Neural progenitor cell (in vitro differentiated cells): ENCODE measurements at regions not wholly inside any gene's neighbourhood (a gene's known extent, or its start where the extent isn't known, plus 50 kb on each side); places are given as distances from the start of the nearest gene placed in this dataset.

ENCODE experiments used
- DNase-seq: peaks from one replicate; pipeline ENCODE4 v3.0.0-alpha.2; 2016; ENCODE audit warnings: low spot score
- H2AFZ ChIP-seq: fragments of 200-600 bp; sonication (generic); replicated peaks from 2 replicates; pipeline ENCODE4 v1.6.1; 2016; ENCODE audit warnings: antibody characterized with exemption
- H3F3A ChIP-seq: fragments of 200-600 bp; sonication (generic); 2 replicates; pipeline ENCODE4 v1.6.1; 2016; ENCODE audit warnings: antibody characterized with exemption, low read depth
- H3K27ac ChIP-seq: fragments of 200-600 bp; sonication (generic); 2 replicates; pipeline ENCODE4 v1.5.1; 2016; ENCODE audit warnings: mild to moderate bottlenecking
- H3K27me3 ChIP-seq: fragments of 200-600 bp; sonication (generic); 2 replicates; pipeline ENCODE4 v1.6.1; 2016; ENCODE audit warnings: mild to moderate bottlenecking, moderate library complexity
- H3K36me3 ChIP-seq: fragments of 200-600 bp; sonication (generic); 2 replicates; pipeline ENCODE4 v1.5.1; 2016
- H3K4me1 ChIP-seq: fragments of 200-600 bp; sonication (generic); 2 replicates; pipeline ENCODE4 v1.6.1; 2016; ENCODE audit warnings: mixed run types
- H3K4me2 ChIP-seq: fragments of 200-600 bp; sonication (generic); 2 replicates; pipeline ENCODE4 v1.6.1; 2016
- H3K4me3 ChIP-seq: fragments of 200-600 bp; sonication (generic); 2 replicates; pipeline ENCODE4 v1.5.1; 2016
- H3K79me2 ChIP-seq: fragments of 200-600 bp; sonication (generic); 2 replicates; pipeline ENCODE4 v1.6.1; 2016; ENCODE audit warnings: low read depth
- H3K9ac ChIP-seq: fragments of 200-600 bp; sonication (generic); 2 replicates; pipeline ENCODE4 v1.6.1; 2016
- H3K9me3 ChIP-seq: fragments of 200-600 bp; sonication (generic); 2 replicates; pipeline ENCODE4 v1.5.1; 2016; ENCODE audit warnings: low read depth
- H4K20me1 ChIP-seq: fragments of 200-600 bp; sonication (generic); 2 replicates; pipeline ENCODE4 v1.6.1; 2016; ENCODE audit warnings: low read depth
- H3K27ac Mint-ChIP-seq: 3 replicates; pipeline ENCODE4 v1.8.0; 2021; ENCODE audit warnings: mixed read lengths
- H3K27me3 Mint-ChIP-seq: 2 replicates; pipeline ENCODE4 v1.8.0; 2022; ENCODE audit warnings: low read depth, mild to moderate bottlenecking, inconsistent platforms, moderate library complexity, mixed read lengths; ENCODE audit not compliant: insufficient read depth
- H3K36me3 Mint-ChIP-seq: 3 replicates; pipeline ENCODE4 v1.8.0; 2021; ENCODE audit warnings: mixed read lengths
- H3K4me1 Mint-ChIP-seq: 3 replicates; pipeline ENCODE4 v1.8.0; 2021; ENCODE audit warnings: mixed read lengths
- H3K4me3 Mint-ChIP-seq: 3 replicates; pipeline ENCODE4 v1.8.0; 2021; ENCODE audit warnings: mild to moderate bottlenecking, moderate library complexity, mixed read lengths
- H3K9me3 Mint-ChIP-seq: 3 replicates; pipeline ENCODE4 v1.8.0; 2020; ENCODE audit warnings: mixed read lengths
- EZH2 ChIP-seq: fragments of 200-600 bp; sonication (generic); IDR thresholded peaks from 2 replicates; pipeline ENCODE4 v1.6.1; 2017; ENCODE audit warnings: antibody characterized with exemption, mild to moderate bottlenecking, moderate library complexity
- EZH2phosphoT487 ChIP-seq: fragments of 200-600 bp; sonication (generic); IDR thresholded peaks from 2 replicates; pipeline ENCODE4 v1.6.1; 2017; ENCODE audit warnings: antibody characterized with exemption
- TF ChIP-seq, protein P1 (sequence below): fragments of 200-600 bp; sonication (generic); IDR thresholded peaks from 2 replicates; pipeline ENCODE4 v1.5.1; 2017; ENCODE audit warnings: antibody characterized with exemption, mild to moderate bottlenecking

DNA sequence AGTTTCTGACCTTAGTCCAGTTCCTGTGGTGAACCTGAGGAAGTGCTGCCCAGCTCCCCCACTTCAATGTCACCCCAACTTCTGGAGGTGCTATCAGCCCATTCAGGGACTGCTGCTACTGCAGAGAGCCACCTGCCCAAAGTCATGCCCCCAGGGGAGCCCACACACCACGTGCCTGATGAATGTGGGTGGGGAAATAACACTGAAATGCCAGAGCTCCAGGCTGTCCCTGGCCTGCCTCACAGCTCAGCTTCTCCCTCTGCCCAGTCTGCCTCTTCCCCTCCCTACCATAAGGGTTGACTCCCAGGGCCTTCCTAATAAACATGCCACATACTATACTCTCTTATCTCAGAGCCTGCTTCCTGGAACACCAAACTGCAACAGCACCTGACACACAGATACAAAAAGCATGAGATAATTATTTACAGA is 276.4 kb upstream of the MOCS1 start:
- no peaks in the 10 kb centered on the region for H3K79me2 ChIP-seq
- H3K36me3 Mint-ChIP-seq: no peaks in the 10 kb centered on the region
- peak overlapping the region; percentile 68 for H2AFZ ChIP-seq
- H3K9me3 Mint-ChIP-seq: no peaks in the 10 kb centered on the region
- no peak overlapping the region for H3K27ac Mint-ChIP-seq
- H3K9me3 ChIP-seq: no peaks in the 10 kb centered on the region
- no peaks in the 10 kb centered on the region for H3K4me1 ChIP-seq
- peaks cover 4% of the 10 kb centered on the region for H3F3A ChIP-seq
- no peak for DNase-seq
- H3K27me3 ChIP-seq: no peaks in the 10 kb centered on the region
- H3K4me3 ChIP-seq: no peak overlapping the region
- H3K27ac ChIP-seq: no peak overlapping the region
- H3K4me3 Mint-ChIP-seq: no peak overlapping the region
- TF ChIP-seq, protein P1, sequence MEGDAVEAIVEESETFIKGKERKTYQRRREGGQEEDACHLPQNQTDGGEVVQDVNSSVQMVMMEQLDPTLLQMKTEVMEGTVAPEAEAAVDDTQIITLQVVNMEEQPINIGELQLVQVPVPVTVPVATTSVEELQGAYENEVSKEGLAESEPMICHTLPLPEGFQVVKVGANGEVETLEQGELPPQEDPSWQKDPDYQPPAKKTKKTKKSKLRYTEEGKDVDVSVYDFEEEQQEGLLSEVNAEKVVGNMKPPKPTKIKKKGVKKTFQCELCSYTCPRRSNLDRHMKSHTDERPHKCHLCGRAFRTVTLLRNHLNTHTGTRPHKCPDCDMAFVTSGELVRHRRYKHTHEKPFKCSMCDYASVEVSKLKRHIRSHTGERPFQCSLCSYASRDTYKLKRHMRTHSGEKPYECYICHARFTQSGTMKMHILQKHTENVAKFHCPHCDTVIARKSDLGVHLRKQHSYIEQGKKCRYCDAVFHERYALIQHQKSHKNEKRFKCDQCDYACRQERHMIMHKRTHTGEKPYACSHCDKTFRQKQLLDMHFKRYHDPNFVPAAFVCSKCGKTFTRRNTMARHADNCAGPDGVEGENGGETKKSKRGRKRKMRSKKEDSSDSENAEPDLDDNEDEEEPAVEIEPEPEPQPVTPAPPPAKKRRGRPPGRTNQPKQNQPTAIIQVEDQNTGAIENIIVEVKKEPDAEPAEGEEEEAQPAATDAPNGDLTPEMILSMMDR: no peak
- TF ChIP-seq EZH2phosphoT487 (no peak), EZH2 (no peak)
- H3K4me1 Mint-ChIP-seq: no peaks in the 10 kb centered on the region
- peaks cover 10% of the 10 kb centered on the region for H3K27me3 Mint-ChIP-seq
- no peak overlapping the region for H3K9ac ChIP-seq
- no peaks in the 10 kb centered on the region for H4K20me1 ChIP-seq
- H3K36me3 ChIP-seq: no peaks in the 10 kb centered on the region
- no peak overlapping the region for H3K4me2 ChIP-seq

- Mint-ChIP-seq H3K36me3 (no peaks in the 10 kb centered on the region), H3K4me3 (no peak overlapping the region), H3K27ac (no peak overlapping the region), H3K4me1 (no peaks in the 10 kb centered on the region), H3K27me3 (peaks cover 7% of the 10 kb centered on the region), H3K9me3 (peaks cover 18% of the 10 kb centered on the region)
- H3K4me3 ChIP-seq: no peak overlapping the region
- no peak overlapping the region for H3K9ac ChIP-seq
- no peaks in the 10 kb centered on the region for H3K79me2 ChIP-seq
- no peak overlapping the region for H2AFZ ChIP-seq
- TF ChIP-seq EZH2 (no peak), EZH2phosphoT487 (no peak)
- TF ChIP-seq, protein P1: no peak
- H3K27ac ChIP-seq: no peak overlapping the region
- no peaks in the 10 kb centered on the region for H4K20me1 ChIP-seq
- no peaks in the 10 kb centered on the region for H3K27me3 ChIP-seq
- no peak for DNase-seq
- H3K36me3 ChIP-seq: no peaks in the 10 kb centered on the region
- peaks cover 4% of the 10 kb centered on the region for H3F3A ChIP-seq
- no peak overlapping the region for H3K4me2 ChIP-seq
- H3K9me3 ChIP-seq: peaks cover 21% of the 10 kb centered on the region
- H3K4me1 ChIP-seq: no peaks in the 10 kb centered on the region
Observed at GRCh38 chr6:40205801-40206200, 271.5 kb upstream of the MOCS1 start.

DNA sequence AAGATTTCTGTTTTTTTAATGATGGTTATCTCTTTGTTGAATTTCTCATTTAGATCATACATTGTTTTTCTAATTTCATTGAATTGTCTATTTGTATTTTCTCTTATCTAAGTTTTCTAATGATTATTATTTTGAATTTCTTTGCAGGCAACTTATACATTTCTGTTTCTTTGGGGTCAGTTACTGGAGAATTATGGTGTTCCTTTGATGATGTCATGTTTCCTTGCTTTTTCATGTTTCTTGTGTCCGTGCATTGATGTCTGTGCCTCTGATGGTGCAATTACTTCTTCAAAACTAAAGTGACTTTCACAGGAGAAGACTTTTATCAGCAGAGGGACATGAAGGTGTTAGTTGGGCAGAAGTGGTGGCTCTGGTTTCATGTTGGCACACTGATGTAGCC is 270.7 kb upstream of the MOCS1 start:
- H3K27me3 Mint-ChIP-seq: peaks cover 6% of the 10 kb centered on the region
- H3K4me3 ChIP-seq: no peak overlapping the region
- peaks cover 24% of the 10 kb centered on the region for H3K9me3 Mint-ChIP-seq
- H3K27ac ChIP-seq: no peak overlapping the region
- no peak for DNase-seq
- no peaks in the 10 kb centered on the region for H3K4me1 Mint-ChIP-seq
- TF ChIP-seq, protein P1: no peak
- TF ChIP-seq EZH2phosphoT487 (no peak), EZH2 (no peak)
- no peak overlapping the region for H3K4me3 Mint-ChIP-seq
- no peaks in the 10 kb centered on the region for H3K36me3 Mint-ChIP-seq
- H3K4me2 ChIP-seq: no peak overlapping the region
- H3K27me3 ChIP-seq: no peaks in the 10 kb centered on the region
- H3K9me3 ChIP-seq: peaks cover 21% of the 10 kb centered on the region
- no peak overlapping the region for H3K27ac Mint-ChIP-seq
- H3K79me2 ChIP-seq: no peaks in the 10 kb centered on the region
- peaks cover 4% of the 10 kb centered on the region for H3F3A ChIP-seq
- H2AFZ ChIP-seq: no peak overlapping the region
- H3K4me1 ChIP-seq: no peaks in the 10 kb centered on the region
- no peaks in the 10 kb centered on the region for H4K20me1 ChIP-seq
- no peak overlapping the region for H3K9ac ChIP-seq
- no peaks in the 10 kb centered on the region for H3K36me3 ChIP-seq
